ENCODE measurements at regions not wholly inside any gene's neighbourhood (a gene's known extent, or its start where the extent isn't known, plus 50 kb on each side); places are given as distances from the start of the nearest gene placed in this dataset.

- no peak for DNase-seq (ENCODE audit: low read depth)
Observed at GRCh38 chr7:142364551-142364950, 106.7 kb upstream of the PRSS58 start.

DNA sequence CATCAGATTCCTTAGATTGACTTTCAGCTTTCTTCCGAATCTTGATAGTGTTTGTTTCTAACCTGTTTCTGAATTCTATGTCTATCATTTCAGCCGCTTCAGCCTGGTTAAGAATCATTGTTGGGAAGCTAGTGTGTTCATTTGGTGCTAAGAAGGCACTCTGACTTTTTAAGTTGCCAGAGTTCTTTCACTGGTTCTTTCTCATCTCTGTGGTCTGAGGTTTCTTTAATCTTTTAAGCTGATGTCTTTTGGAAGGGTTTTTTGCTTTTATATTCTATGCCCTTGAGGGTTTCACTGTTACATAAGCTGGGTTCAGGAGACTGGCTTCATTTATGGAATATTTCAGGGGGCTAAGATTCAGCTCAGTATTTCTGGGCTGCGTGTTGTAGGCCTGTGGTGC lies 104.5 kb upstream of the PRSS58 start:
- DNase-seq (ENCODE audit: low read depth) = no peak

DNA sequence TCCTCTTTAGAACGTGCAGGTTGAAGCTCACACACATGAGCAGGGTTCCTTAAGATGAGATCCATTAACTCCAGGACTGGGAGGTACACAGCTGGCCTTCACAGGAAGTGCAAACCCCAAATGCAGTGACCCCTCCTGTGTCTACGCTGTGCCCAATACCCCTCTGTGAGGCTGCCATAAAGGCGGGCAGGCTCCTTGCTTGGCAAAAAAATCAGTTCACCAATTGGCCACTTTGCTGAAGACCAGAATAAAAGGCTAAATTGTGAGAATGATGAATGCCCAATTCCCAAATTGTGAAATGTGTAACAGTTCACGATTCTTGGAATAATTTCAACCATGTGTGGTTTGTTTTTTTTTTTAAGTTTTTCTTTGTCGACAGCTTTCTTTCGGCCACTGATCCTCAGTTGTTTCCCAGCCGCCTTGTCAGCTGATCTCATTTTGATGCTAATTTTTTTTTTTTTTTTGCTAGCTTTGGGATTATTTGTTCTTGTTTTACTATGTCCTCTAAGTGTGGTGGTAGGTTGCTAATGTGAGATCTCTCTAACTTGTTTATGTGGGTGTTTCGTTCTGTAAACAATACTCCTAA lies 101.9 kb upstream of the PRSS58 start:
- DNase-seq (ENCODE audit: low read depth) = no peak

- DNase-seq (ENCODE audit: low read depth) = no peak
Observed at GRCh38 chr7:142357953-142358520, 100.2 kb upstream of the PRSS58 start.

DNA sequence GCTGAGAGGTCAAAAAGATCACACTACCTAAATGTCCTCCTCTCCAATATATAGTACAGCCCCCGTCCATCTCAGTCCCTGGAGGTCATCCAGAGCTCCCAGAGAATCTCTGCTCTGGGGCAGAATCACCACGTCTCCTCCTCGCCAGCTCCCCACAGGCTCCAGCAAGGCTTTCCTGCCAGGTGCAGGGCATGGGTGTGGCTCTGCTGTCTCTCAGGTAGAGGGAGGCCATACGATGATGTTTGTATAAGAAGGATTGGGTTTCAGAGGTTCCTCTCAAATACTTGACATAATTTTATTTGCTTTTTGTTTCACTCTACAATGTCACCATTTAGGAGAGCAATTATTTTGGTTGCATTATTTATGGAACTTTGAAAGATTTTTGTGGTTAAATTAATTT lies 98.3 kb upstream of the PRSS58 start:
- no peak for DNase-seq (ENCODE audit: low read depth)

- DNase-seq (ENCODE audit: low read depth) = no peak
Observed at GRCh38 chr7:142355328-142355727, 97.5 kb upstream of the PRSS58 start.

DNA sequence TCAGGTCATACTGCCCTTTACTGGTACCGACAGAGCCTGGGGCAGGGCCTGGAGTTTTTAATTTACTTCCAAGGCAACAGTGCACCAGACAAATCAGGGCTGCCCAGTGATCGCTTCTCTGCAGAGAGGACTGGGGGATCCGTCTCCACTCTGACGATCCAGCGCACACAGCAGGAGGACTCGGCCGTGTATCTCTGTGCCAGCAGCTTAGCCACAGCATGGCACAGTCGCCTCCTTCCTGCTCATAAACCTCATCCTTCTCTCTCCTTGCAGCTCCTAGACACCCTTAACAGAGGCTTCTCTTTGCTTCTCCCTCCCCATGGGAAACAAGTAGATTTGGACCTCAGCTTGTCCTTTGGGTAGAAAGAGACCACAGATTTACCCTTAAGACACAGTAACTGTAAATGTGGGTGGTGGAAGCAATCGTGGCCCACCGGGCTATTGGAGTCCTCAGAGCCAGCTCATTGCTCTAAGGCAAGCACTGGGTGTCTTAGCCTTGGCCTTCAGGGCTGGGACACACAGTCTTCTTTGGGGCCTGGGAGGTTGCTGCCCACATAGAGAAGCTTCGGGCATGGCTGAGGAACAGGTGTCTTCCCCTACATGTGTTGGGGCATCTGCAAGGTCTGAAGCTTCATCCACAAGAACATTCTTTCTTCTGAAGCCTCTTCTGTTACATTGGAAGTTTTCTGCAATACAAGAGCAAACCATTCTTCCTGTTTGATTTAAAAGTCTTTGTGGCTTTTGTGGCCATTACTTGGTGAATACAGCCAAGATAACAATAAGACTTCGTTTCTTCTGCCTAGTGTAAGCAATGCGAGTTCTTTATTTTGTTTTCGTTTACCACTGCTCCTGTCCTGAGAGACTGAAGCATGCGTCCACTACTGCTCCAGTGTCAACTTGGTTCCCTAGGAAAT lies 95.5 kb upstream of the PRSS58 start:
- DNase-seq (ENCODE audit: low read depth) = no peak

DNA sequence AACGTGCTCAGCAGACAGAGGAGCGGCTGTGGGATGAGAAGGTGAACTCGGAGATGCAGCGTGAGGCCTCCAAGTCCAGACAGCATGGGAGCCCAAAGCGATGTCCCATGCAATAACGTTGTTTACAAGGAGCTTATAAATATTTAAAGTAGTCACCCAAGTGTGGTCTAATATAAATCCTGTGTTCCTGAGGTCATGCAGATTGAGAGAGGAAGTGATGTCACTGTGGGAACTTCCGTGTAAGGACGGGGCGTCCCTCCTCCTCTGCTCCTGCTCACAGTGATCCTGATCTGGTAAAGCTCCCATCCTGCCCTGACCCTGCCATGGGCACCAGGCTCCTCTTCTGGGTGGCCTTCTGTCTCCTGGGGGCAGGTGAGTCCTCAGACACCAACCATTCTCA lies 94.7 kb upstream of the PRSS58 start:
- no peak for DNase-seq (ENCODE audit: low read depth)

DNA sequence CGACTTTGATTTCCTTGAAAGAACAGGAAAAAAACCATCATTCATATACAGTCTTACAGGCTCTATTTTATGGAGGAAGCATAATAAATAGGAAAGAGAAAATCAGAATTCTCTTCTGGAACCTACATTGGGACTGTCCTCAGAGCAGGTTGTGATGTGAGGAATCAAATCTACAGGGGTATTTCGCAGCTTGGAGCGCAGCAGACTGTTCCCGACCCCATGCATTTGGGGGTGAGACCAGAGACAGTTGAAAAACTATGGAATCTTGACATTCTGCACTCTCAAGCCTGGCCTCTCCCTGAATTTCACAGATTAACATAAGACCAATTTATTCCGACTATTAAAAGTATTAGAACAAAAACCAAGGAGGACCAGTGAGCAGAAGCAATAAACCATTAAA lies 93.3 kb upstream of the PRSS58 start:
- no peak for DNase-seq (ENCODE audit: low read depth)

DNA sequence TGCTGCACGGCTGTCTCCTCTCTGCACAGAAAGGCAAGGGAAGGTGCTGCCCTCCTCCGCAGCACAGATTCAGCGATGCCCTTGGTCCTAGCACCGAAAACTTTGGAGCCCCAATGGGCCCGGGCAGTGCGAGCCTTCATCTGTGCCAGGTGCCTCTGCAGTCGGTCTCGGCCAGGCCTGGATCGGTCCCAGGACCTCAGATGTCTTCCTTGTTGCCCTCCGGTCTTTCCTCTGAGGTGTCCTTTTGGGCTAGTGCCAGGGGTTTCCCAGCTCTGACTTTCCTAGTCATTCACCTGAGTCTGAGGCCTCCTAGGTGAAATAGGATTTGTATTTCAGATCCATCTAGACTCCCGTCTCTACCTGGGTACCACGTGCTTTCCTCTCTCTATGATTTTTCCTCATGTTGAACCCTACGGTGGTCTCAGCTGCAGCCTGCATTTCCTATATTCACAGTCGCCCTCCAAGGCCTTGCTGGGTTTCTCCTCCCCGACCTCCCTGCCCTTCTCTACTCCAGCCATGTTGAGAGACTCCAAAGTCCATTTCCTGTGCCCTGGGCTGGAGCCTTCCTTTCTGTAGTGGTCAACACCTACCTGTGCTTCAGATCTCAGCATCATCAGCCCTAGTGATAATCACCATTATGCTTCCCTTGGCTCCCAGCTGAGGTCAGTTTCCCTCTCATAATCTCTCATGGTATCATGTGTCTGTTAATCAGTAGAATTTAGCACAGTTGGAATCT lies 92.0 kb upstream of the PRSS58 start:
- DNase-seq (ENCODE audit: low read depth) = no peak

DNA sequence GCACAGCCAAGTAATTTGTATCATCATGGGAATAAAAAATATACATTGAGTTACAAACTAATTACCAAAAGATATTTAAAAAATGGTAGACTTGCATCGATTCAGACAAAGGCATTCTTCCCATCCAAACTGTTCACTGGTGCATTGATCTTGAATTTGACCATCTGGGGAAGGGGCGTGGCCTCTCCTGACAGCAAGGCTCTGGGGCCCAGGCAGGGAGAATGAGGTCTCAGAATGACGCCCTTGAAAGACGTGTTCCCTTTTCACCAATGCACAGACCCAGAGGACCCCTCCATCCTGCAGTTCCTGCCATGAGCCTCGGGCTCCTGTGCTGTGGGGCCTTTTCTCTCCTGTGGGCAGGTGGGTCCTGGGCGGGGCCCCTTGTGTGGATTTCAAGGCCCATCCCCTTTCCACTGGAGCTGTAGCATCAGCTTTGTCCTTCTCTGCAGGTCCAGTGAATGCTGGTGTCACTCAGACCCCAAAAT lies 91.1 kb upstream of the PRSS58 start:
- no peak for DNase-seq (ENCODE audit: low read depth)

DNA sequence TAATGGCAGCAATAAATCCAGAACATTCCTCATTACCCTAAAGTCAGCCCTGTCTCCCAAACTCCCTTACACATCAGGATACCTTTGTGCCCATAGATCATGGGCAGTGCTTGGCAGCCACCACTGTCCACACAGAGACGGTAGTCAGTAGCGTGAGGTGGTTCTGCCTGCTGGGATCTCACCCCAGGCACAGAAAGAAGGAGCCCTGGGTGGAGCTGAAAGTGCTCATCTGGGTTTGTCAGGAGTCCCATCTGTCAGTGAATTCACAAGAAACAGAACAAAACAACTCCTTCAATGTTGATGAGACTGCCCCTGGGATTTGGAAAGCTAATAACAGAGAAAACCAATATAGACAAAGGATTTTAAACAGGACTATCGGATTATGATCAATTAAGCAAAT lies 90.2 kb upstream of the PRSS58 start:
- DNase-seq (ENCODE audit: low read depth) = no peak

DNA sequence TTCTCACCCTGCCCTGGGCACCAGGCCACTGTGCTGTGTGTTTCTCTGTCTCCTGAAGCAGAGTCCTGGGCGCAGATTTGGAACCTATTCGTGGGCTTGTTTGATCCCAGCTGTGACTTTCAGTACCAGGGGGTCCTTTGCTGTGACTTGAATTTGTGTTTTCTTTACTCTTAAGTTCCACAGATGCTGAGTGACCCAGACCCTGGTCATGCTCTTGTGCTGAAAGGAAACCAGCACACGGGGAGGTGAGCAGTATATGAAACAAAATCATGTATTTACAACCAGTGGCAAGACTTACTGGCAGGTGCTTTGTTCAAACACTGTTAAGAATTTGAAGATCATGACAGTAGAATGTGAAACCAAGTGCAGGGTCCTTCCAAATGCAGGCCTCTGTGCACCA lies 89.2 kb upstream of the PRSS58 start:
- DNase-seq (ENCODE audit: low read depth) = no peak

- peak; percentile 32 for DNase-seq (ENCODE audit: low read depth)
Observed at GRCh38 chr7:142345811-142346210, 88.0 kb upstream of the PRSS58 start.

GRCh38 chr7:142338633-142339501 lies 81.0 kb upstream of the PRSS58 start:
- no peak for DNase-seq (ENCODE audit: low read depth)

GRCh38 chr7:142337054-142338001 lies 79.5 kb upstream of the PRSS58 start:
- no peak for DNase-seq (ENCODE audit: low read depth)

DNA sequence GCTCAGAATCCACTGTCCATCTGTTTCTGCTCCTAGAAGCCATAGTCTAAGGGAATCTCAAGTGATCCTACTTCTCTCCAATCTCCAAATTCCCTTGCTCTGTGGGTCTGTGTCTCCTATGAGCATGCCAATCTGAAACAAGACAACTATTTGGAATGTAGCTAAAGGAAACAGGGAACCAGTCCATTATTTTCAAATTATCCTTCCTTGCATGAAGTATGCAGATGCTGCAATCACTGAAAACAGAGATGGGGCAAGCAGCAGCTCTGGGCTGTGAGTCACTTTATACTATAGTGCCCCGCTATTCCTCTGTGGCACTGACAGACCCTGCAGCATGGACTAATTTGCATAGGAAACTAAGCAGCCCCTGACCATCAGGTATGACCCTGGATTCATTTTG lies 76.9 kb upstream of the PRSS58 start:
- no peak for DNase-seq (ENCODE audit: low read depth)

DNA sequence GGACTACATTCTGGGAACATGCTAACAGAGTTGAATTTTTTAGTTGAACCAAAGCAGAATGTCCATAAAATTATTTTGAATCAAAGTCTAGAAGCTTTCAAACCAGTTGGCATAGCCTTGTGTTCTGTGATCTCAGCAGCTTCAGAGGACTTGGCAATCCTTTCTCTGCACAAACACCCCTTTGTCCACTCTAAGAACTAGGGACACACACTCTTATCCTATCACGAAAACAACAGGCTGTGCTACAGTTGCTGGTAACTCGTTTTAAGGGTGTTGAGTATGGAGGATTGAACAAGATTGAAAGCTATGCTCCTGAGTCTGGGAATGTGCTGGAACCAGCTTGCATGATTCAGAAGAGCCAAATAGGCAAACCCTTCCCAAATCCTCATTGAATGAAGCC lies 76.4 kb upstream of the PRSS58 start:
- DNase-seq (ENCODE audit: low read depth) = no peak

GRCh38 chr7:142332421-142332820 lies 74.6 kb upstream of the PRSS58 start:
- no peak for DNase-seq (ENCODE audit: low read depth)

DNA sequence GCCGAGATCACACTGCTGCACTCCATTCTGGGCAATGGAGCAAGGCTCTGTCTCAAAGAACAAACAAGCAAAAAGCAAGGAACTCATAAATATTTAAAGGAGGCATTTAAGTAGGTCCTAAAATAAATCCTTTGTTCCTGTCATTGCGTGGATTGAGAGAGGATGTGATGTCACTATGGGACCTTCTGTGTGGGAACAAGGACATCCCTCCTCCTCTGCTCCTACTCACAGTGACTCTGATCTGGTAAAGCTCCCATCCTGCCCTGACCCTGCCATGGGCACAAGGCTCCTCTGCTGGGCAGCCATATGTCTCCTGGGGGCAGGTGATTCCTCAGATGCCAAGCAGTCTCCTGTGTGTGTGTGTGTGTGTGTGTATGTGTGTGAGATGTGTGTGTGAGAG lies 74.1 kb upstream of the PRSS58 start:
- no peak for DNase-seq (ENCODE audit: low read depth)
